ENCODE measurements at regions not wholly inside any gene's neighbourhood (a gene's known extent, or its start where the extent isn't known, plus 50 kb on each side); places are given as distances from the start of the nearest gene placed in this dataset.

DNA sequence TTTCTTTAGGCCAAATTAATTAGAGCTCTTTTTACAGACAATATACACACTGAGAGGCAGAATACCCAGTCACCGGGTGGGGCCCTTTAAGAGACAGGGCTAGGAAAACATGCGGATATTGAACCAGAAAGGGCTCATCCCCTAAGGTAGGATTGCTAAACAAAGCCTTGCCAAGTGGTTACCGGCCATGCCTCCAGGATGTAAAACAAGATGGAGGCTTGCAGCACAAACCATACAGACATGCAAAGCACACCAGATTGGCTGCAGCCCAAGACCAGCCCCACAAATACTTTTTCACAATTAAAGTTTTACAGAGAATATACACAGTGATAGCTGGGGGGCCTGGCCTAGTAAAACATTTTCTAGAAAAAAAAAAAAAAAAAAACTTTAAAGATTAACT is 210.0 kb downstream of the KLHL4 start:
- Mint-ChIP-seq H3K27me3 (no peaks in the 10 kb centered on the region), H3K27ac (no peak overlapping the region), H3K9me3 (no peaks in the 10 kb centered on the region), H3K4me3 (no peak overlapping the region), H3K36me3 (no peaks in the 10 kb centered on the region), H3K4me1 (no peaks in the 10 kb centered on the region)
- DNase-seq: no peak
- ATAC-seq (replicated peaks): no peak

DNA sequence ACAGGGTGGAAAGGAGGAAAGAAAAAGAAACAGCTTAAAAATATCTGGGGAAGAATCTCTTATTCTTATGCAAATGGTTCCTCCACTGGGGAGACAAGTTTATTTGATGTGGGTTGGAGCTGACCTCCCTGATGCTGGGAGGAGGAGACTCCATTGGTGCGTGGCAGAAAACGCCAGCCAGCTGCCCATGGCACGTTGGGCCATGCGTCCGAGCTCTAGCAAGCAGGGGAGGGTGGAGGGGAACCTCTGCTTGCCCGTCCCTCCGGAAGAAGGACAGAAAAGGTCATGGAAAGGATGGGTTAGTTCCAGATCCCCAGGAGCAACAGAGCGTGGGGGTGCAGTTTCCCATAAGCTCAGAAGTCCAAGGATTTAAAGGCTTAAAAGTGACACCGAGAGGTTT is 210.4 kb downstream of the KLHL4 start:
- Mint-ChIP-seq H3K4me1 (no peaks in the 10 kb centered on the region), H3K36me3 (no peaks in the 10 kb centered on the region), H3K9me3 (no peaks in the 10 kb centered on the region), H3K27ac (no peak overlapping the region), H3K27me3 (no peaks in the 10 kb centered on the region), H3K4me3 (no peak overlapping the region)
- DNase-seq (no peak), ATAC-seq (replicated peaks) (no peak)

DNA sequence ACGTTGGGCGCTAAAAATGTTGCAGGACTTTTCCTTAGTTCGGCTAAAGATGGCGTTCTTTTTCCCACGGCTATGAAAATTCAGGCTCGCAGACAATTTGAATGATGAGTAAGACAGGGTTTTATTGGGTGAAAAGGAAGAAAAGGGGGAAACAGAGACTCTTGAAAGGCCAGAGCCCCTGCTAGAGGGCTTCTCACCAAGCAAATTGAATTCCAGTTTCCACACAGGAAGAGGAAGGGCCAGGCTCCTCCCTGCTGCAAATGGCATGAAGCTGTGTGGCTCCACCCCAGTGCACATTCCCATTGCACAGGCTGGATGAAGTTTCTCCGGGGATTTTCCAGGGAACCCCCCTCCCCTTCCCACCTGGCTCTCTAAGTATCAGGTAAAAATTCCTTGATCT is 210.9 kb downstream of the KLHL4 start:
- Mint-ChIP-seq H3K27me3 (no peaks in the 10 kb centered on the region), H3K9me3 (no peaks in the 10 kb centered on the region), H3K36me3 (no peaks in the 10 kb centered on the region), H3K27ac (no peak overlapping the region), H3K4me3 (no peak overlapping the region), H3K4me1 (no peaks in the 10 kb centered on the region)
- DNase-seq: no peak
- no peak for ATAC-seq (replicated peaks)

DNA sequence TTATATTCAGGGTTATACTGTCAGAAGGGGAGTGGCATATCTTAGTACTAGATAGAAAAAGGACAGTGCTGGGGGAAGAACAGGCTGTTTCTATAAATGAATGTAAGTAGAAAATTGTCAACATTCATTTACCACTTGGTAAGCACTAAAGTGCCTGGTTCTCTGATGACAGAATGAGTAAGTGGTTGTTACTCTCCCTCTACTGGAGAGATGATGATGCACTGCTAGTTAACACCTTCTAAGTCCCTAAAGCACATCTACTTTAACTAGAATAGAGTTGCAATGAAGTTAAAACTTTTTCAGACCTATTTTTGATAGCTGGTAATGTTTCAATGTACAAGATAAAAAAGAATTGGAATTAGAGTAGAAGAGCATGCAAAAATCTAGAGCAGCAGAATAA is 214.5 kb downstream of the KLHL4 start:
- H3K9me3 Mint-ChIP-seq: no peaks in the 10 kb centered on the region
- no peaks in the 10 kb centered on the region for H3K27me3 Mint-ChIP-seq
- no peak for DNase-seq
- ATAC-seq (replicated peaks): no peak
- H3K4me3 Mint-ChIP-seq: no peak overlapping the region
- no peaks in the 10 kb centered on the region for H3K36me3 Mint-ChIP-seq
- H3K4me1 Mint-ChIP-seq: no peaks in the 10 kb centered on the region
- H3K27ac Mint-ChIP-seq: no peak overlapping the region

DNA sequence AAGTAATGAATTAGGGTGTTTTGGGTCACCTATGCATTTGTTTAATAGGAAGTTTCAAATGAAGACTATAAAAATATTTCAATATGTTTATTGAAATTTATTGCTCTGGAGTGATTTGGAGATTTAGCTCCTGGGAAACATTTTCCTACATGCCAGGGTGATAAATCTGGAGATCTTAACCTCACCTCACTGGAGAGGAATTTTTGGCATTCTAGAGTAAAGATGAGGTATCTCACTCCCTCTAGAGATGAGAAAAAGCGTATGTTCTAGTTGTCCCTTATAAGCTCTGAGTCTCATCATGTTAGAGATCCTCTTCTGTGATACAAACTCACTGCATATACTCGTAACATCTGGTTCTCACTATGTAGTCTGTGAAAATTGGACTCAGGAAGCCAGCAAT is 219.0 kb downstream of the KLHL4 start:
- Mint-ChIP-seq H3K4me3 (no peak overlapping the region), H3K9me3 (no peaks in the 10 kb centered on the region), H3K27ac (no peak overlapping the region), H3K4me1 (no peaks in the 10 kb centered on the region), H3K27me3 (no peaks in the 10 kb centered on the region), H3K36me3 (no peaks in the 10 kb centered on the region)
- ATAC-seq (replicated peaks) (no peak), DNase-seq (no peak)

DNA sequence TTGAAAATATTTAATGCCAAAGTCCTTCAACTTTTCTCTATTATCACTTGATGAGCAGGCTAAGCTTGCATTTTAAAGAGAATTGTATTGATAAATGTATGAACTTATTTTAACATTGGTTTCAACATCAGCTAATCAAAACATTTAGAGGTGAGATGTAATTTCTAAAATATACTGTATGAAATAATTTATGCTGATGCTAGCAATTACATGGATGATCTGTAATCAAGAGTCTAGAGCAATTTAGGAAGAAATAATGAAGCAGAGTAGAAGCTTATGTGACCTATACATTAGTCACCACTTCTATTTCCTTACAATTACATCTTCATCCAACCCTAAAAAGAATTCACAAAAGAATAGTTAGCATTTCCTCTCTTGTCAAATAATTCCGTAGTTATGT is 226.8 kb downstream of the KLHL4 start:
- ATAC-seq (replicated peaks) (no peak), DNase-seq (no peak)
- H3K27ac Mint-ChIP-seq: no peak overlapping the region
- no peaks in the 10 kb centered on the region for H3K27me3 Mint-ChIP-seq
- no peaks in the 10 kb centered on the region for H3K36me3 Mint-ChIP-seq
- no peak overlapping the region for H3K4me3 Mint-ChIP-seq
- no peaks in the 10 kb centered on the region for H3K4me1 Mint-ChIP-seq
- no peaks in the 10 kb centered on the region for H3K9me3 Mint-ChIP-seq

DNA sequence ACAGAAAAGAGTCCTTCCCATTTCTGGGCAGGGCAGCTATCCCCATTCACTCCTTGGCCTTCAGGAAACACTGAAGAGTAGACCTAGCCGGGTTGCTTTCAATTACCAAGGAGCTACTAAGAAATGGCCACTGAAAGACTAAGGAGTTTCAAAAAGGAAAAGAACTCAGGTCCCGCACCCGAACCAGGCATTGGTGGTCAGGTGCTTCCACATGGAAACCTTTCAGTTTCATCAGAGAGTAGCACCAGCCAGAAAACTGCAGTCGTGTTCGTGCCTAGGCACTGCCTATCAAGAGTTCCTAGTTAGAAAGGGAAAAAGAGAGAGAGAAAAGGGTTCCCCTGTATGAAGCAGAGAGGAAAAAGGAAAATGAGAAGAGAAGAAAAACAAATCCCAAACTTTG is 237.9 kb downstream of the KLHL4 start:
- no peak overlapping the region for H3K27ac Mint-ChIP-seq
- H3K27me3 Mint-ChIP-seq: no peaks in the 10 kb centered on the region
- peaks cover 10 to 13% of the 10 kb centered on the region in 2 donors for H3K9me3 Mint-ChIP-seq
- DNase-seq (no peak), ATAC-seq (replicated peaks) (no peak)
- H3K4me3 Mint-ChIP-seq: no peak overlapping the region
- no peaks in the 10 kb centered on the region for H3K4me1 Mint-ChIP-seq
- no peaks in the 10 kb centered on the region for H3K36me3 Mint-ChIP-seq

DNA sequence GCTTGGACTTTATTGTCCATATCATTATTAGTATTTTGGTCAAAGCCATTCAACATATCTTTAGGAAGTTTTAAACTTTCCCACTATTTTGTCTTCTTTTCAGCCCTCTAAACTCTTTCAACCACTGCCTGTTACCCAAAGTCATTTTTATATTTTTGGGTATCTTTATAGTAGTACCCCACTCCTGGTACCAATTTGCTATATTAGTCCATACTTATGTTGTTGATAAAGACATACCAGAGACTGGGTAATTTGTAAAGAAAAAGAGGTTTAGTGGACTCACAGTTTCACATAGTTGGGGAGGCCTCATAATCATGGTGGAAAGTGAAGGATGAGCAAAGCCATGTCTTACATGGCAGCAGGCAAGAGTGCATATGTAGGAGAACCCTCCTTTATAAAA is 271.4 kb downstream of the KLHL4 start:
- H3K27ac Mint-ChIP-seq: no peak overlapping the region
- no peak for DNase-seq
- H3K4me1 Mint-ChIP-seq: no peaks in the 10 kb centered on the region
- peaks cover 3 to 13% of the 10 kb centered on the region in 2 donors for H3K9me3 Mint-ChIP-seq
- H3K4me3 Mint-ChIP-seq: no peak overlapping the region
- no peaks in the 10 kb centered on the region for H3K36me3 Mint-ChIP-seq
- H3K27me3 Mint-ChIP-seq: no peaks in the 10 kb centered on the region
- no peak for ATAC-seq (replicated peaks)

DNA sequence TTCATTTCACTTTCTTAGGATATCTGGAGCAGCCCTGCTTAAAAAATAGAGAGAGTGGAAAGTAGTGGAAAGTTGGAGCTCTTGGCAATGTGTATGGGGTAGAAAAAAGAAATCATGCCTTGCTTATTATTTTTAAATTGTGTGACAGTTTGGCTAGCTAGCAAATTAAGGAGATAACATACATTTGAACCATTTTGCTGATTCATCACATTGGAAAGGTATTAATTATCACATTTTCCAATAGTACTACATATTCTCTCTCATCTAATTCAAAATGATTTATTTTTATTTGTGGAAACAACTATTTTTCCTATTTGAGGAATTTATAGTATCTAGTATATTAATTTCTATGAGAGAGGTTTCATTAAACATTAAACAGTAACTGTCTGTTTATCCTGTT is 280.4 kb downstream of the KLHL4 start:
- DNase-seq (no peak), ATAC-seq (replicated peaks) (no peak)
- peaks cover 0 to 2% of the 10 kb centered on the region in 2 donors for H3K9me3 Mint-ChIP-seq
- no peak overlapping the region for H3K4me3 Mint-ChIP-seq
- H3K27ac Mint-ChIP-seq: no peak overlapping the region
- no peaks in the 10 kb centered on the region for H3K27me3 Mint-ChIP-seq
- H3K4me1 Mint-ChIP-seq: no peaks in the 10 kb centered on the region
- no peaks in the 10 kb centered on the region for H3K36me3 Mint-ChIP-seq

DNA sequence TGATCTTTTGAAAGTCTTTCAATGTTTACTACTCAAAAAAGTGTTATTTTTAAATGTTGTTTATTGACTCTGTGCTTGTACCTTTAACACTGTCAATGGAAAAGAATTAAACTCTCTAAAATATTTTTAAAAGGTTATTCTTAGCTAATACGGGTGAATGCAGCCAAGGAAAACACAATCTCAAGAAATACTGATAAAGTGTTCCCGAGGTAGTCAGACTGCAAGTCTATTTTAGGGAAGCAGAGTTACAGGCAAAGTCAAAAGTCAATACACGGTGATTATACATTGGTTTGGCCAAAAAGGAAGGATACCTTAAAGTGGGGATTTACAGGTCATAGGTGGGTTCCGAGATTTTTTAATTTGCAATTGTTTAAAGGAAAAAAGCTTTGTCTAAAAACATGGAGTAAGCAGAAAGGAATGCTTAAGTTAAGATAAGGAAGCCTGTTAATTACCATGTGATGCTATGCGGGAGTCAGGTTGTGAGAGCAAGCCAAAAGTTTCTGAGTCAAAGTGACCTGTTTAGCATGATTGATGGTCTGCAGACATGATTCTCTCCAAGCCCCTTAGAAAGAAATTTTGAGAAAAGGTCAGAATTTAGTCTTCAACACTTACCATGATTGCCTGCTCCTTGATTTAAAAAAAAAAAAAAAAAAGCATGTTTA is 288.4 kb downstream of the KLHL4 start:
- Mint-ChIP-seq H3K27ac (no peak overlapping the region), H3K4me1 (no peaks in the 10 kb centered on the region), H3K4me3 (no peak overlapping the region), H3K9me3 (peaks cover 1 to 4% of the 10 kb centered on the region in 2 donors), H3K36me3 (no peaks in the 10 kb centered on the region), H3K27me3 (no peaks in the 10 kb centered on the region)
- ATAC-seq (replicated peaks) (no peak), DNase-seq (no peak)

DNA sequence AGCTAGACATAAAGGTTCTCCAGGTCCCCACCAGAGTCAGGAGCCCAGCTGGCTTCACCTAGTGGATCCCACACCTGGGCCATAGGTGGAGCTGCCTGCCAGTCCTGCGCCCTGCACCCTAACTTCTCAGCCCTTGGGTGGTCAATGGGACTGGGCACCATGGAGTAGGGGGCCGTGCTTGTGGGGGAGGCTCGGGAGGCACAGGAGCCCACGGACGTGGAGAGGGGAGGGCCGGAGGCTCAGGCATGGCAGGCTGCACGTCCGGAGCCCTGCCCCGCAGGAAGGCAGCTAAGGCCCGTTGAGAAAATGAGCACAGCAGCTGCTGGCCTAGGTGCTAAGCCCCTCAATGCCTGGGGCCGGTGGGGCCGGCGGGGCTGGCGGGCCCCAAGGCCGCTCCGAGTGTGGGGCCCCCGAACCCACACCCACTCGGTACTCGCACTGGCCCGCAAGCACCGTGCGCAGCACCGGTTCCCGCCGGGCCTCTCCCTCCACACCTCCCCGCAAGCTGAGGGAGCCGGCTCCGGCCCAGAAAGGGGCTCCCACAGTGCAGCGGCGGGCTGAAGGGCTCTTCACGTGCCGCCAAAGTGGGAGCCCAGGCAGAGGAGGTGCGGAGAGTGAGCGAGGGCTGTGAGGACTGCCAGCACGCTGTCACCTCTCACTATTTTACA is 291.1 kb downstream of the KLHL4 start:
- Mint-ChIP-seq H3K27me3 (no peaks in the 10 kb centered on the region), H3K27ac (no peak overlapping the region)
- no peak for ATAC-seq (replicated peaks)

DNA sequence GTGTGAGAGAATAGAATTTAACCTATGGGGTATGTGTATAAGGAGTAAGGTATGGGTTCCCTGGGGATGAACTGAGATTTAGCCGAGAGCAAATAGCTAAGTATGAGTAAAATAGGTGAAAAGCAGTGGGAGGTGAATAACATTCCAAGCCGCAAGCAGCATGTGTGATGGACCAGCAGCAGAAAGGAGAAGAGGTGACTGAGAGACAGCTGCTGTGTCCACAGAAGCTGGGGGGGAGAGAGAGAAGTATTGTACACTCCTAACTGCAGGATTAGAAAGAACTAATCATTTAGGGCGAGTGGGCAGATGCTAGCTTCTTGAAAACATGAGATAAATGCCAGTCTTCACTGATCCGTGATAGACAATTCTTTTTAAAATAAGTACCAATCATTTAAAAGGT is 296.0 kb downstream of the KLHL4 start:
- ATAC-seq (replicated peaks): no peak
- no peak overlapping the region for H3K27ac Mint-ChIP-seq

More for the DNA sequence above, 291.1 kb downstream of the KLHL4 start:
- Mint-ChIP-seq H3K36me3 (no peaks in the 10 kb centered on the region), H3K9me3 (peaks cover 5 to 8% of the 10 kb centered on the region in 2 donors), H3K4me1 (no peaks in the 10 kb centered on the region), H3K4me3 (no peak overlapping the region)
- no peak for DNase-seq

DNA sequence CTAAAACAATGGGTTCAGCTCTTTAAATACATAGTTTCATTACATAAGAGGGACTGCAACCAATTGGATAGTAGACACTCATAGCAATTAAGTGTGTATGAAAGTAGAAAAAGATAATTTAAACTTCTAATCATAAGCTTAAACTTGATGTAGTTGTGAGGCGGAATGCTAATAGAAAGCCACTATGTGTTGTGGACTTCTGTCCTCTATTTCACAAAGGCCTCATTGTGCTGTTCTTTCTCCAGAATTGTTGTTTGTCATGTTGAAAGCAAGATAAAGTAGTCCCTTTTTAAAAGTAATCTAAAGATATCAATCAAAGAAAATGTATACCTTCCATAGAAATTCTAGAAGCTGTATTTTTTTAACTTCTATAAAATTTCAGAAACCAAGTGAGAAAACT is 329.4 kb downstream of the KLHL4 start:
- ATAC-seq (replicated peaks) (no peak), DNase-seq (no peak)
- Mint-ChIP-seq H3K27me3 (no peaks in the 10 kb centered on the region), H3K9me3 (peaks cover 5 to 8% of the 10 kb centered on the region in 2 donors), H3K4me3 (no peak overlapping the region), H3K27ac (no peak overlapping the region), H3K4me1 (no peaks in the 10 kb centered on the region), H3K36me3 (no peaks in the 10 kb centered on the region)

More for the DNA sequence above, 296.0 kb downstream of the KLHL4 start:
- no peak for DNase-seq
- H3K27me3 Mint-ChIP-seq: no peaks in the 10 kb centered on the region
- H3K36me3 Mint-ChIP-seq: no peaks in the 10 kb centered on the region
- H3K9me3 Mint-ChIP-seq: peaks cover 5 to 8% of the 10 kb centered on the region in 2 donors
- no peaks in the 10 kb centered on the region for H3K4me1 Mint-ChIP-seq
- no peak overlapping the region for H3K4me3 Mint-ChIP-seq

DNA sequence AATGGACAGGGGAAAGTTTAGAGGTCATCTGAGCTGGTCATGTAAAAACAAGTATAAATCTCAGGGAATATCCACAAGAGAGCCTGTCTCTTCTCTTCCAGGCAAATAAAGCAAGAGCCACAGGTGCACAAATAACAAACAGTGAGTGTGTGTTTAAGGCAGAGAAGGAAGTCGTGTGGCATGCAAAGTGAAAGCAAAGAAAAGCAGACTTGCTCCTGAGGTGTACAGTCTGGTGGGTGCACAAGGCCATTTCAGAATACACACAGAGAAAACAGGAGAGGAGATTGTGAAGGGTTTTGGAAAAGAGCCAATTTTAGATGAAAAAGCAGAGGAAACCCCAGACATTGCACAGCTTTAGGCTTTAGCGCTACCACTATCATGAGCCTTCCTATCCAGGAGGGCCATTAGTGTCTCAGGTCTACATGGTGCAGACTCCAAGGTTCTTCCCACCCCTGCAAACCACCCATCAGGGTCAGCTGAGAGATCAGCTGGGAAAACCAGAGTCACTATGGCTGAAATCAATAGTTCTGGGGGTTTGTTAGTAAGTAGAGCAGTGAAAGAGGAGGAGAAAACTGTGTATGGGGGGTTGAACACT is 355.8 kb downstream of the KLHL4 start:
- ATAC-seq (replicated peaks) (no peak), DNase-seq (no peak)
- peaks cover 1 to 4% of the 10 kb centered on the region in 2 donors for H3K9me3 Mint-ChIP-seq
- no peak overlapping the region for H3K4me3 Mint-ChIP-seq
- no peaks in the 10 kb centered on the region for H3K27me3 Mint-ChIP-seq
- H3K27ac Mint-ChIP-seq: no peak overlapping the region
- peaks cover 0 to 5% of the 10 kb centered on the region in 2 donors for H3K4me1 Mint-ChIP-seq
- no peaks in the 10 kb centered on the region for H3K36me3 Mint-ChIP-seq

DNA sequence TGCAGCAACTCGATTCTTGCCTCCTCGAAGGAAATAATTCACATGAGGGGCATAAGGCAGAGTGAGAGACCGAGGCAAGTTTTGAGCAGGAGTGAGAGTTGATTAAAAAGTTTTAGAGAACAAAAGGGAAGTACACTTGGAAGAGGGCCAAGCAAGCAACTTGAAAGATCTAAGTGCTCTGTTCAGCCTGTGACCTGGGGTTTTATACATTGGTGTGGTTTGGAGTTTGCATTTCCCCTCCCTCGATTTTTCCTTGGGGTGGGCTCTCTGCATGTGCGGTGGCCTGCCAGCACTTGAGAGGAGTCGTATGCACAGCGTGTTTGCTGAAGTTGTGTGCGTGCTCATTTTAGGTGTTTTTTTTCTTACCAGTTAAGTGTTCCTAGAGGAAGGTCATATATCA is 356.4 kb downstream of the KLHL4 start:
- DNase-seq (no peak), ATAC-seq (replicated peaks) (no peak)
- no peak overlapping the region for H3K27ac Mint-ChIP-seq
- peaks cover 1 to 6% of the 10 kb centered on the region in 2 donors for H3K9me3 Mint-ChIP-seq
- H3K4me3 Mint-ChIP-seq: no peak overlapping the region
- H3K27me3 Mint-ChIP-seq: no peaks in the 10 kb centered on the region
- peaks cover 0 to 5% of the 10 kb centered on the region in 2 donors for H3K4me1 Mint-ChIP-seq
- H3K36me3 Mint-ChIP-seq: no peaks in the 10 kb centered on the region

Measured in stimulated activated naive B cell treated with anti-CD40 and anti-IgM and Interleukin-4, amounts not matched to agents 10 μg/mL and 1 μg/mL and 100 μg/mL, for 72 hours (primary cell).